ENCODE measurements at regions not wholly inside any gene's neighbourhood (a gene's known extent, or its start where the extent isn't known, plus 50 kb on each side); places are given as distances from the start of the nearest gene placed in this dataset.

DNA sequence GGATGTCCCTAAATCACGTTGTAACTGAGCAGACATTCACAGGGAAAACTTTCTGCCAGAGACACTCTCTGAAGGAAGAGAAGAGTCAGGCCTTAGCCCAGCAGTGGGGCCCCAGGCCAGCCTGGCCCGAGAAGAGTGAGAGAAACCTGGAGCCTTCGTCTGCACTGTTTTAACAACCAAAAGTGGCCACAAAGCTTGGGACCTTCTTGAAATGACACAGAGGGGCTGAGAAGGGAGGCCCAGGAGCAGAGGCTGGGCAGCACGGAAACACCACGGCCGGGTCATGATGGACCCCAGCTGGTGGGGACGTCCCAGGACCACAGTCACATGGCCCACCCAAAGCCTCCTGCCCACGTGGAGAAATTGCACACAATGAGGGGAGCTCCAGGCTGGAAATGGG, 126.8 kb upstream of the THBS2 start:
- TF ChIP-seq CTCF (IDR thresholded peaks at IDR 0.05): no peak
- no peak for TF ChIP-seq POLR2A (IDR thresholded peaks at IDR 0.05)
- no peak for TF ChIP-seq EP300 (IDR thresholded peaks at IDR 0.05)
